ENCODE measurements at regions not wholly inside any gene's neighbourhood (a gene's known extent, or its start where the extent isn't known, plus 50 kb on each side); places are given as distances from the start of the nearest gene placed in this dataset.

DNA sequence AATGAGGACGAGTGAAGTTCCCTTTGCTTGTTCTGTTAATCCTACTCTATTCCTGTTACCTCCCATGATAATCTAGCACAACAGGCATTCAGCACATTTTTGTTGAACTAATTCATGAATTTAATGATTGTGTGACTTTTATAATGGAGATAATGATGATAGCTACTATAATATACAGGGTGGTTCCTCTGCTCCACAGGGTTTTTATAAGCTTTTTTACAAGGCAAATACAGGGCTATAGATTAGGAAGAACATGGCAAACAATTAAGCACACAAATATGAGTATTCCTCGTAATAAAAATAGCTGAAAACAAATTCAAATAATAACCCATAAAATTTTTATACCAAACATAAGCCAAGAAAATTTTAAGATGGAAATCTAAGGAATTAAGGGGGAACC, 145.6 kb upstream of the TMTC1 start:
- Mint-ChIP-seq H3K27ac (ENCODE audit: unreplicated experiment) (no peak overlapping the region), H3K4me3 (ENCODE audit: unreplicated experiment) (no peak overlapping the region), H3K27me3 (ENCODE audit: low read depth, unreplicated experiment) (no peaks in the 10 kb centered on the region), H3K36me3 (ENCODE audit: low read depth, unreplicated experiment) (no peaks in the 10 kb centered on the region), H3K4me1 (ENCODE audit: low read depth, unreplicated experiment) (no peaks in the 10 kb centered on the region), H3K9me3 (ENCODE audit: unreplicated experiment) (peaks cover 3% of the 10 kb centered on the region)
- H3K9ac ChIP-seq (ENCODE audit: low read length), result no peak overlapping the region
- no peaks in the 10 kb centered on the region for H3K4me1 ChIP-seq (ENCODE audit: insufficient read depth, low read length)
- no peak overlapping the region for H3K27ac ChIP-seq (ENCODE audit: low read depth, low read length)
- no peak overlapping the region for H3K4me2 ChIP-seq (ENCODE audit: low read length)
- no peaks in the 10 kb centered on the region for H3K36me3 ChIP-seq (ENCODE audit: insufficient read depth, low read length)
- no peaks in the 10 kb centered on the region for H3K27me3 ChIP-seq (ENCODE audit: insufficient read depth, low read length)
- DNase-seq (ENCODE audit: low read depth) (no peak), FAIRE-seq (no peak)
- no peaks in the 10 kb centered on the region for H4K20me1 ChIP-seq (ENCODE audit: insufficient read depth, low read length)
- no peaks in the 10 kb centered on the region for H3K79me2 ChIP-seq (ENCODE audit: insufficient read depth, low read length)
- no peak overlapping the region for H3K4me3 ChIP-seq (ENCODE audit: insufficient read depth, low read depth, low read length)
- TF ChIP-seq, protein P1, sequence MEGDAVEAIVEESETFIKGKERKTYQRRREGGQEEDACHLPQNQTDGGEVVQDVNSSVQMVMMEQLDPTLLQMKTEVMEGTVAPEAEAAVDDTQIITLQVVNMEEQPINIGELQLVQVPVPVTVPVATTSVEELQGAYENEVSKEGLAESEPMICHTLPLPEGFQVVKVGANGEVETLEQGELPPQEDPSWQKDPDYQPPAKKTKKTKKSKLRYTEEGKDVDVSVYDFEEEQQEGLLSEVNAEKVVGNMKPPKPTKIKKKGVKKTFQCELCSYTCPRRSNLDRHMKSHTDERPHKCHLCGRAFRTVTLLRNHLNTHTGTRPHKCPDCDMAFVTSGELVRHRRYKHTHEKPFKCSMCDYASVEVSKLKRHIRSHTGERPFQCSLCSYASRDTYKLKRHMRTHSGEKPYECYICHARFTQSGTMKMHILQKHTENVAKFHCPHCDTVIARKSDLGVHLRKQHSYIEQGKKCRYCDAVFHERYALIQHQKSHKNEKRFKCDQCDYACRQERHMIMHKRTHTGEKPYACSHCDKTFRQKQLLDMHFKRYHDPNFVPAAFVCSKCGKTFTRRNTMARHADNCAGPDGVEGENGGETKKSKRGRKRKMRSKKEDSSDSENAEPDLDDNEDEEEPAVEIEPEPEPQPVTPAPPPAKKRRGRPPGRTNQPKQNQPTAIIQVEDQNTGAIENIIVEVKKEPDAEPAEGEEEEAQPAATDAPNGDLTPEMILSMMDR (IDR thresholded peaks at IDR 0.05; ENCODE audit: insufficient read depth, low read depth, low read length), result no peak
- no peaks in the 10 kb centered on the region for H3K9me3 ChIP-seq (ENCODE audit: insufficient read depth, low read depth, low read length)
- no peak overlapping the region for H2AFZ ChIP-seq (ENCODE audit: low read depth, low read length)

- Mint-ChIP-seq H3K27me3 (ENCODE audit: low read depth, unreplicated experiment) (no peaks in the 10 kb centered on the region), H3K36me3 (ENCODE audit: low read depth, unreplicated experiment) (no peaks in the 10 kb centered on the region), H3K4me3 (ENCODE audit: unreplicated experiment) (no peak overlapping the region), H3K4me1 (ENCODE audit: low read depth, unreplicated experiment) (peaks cover 11% of the 10 kb centered on the region), H3K27ac (ENCODE audit: unreplicated experiment) (no peak overlapping the region), H3K9me3 (ENCODE audit: unreplicated experiment) (peaks cover 2% of the 10 kb centered on the region)
- Histone ChIP-seq H3K4me2 (ENCODE audit: low read length) (no peak overlapping the region), H3K9me3 (ENCODE audit: insufficient read depth, low read depth, low read length) (no peaks in the 10 kb centered on the region), H4K20me1 (ENCODE audit: insufficient read depth, low read length) (no peaks in the 10 kb centered on the region), H3K79me2 (ENCODE audit: insufficient read depth, low read length) (no peaks in the 10 kb centered on the region), H3K9ac (ENCODE audit: low read length) (no peak overlapping the region), H2AFZ (ENCODE audit: low read depth, low read length) (no peak overlapping the region), H3K4me1 (ENCODE audit: insufficient read depth, low read length) (peaks cover 5% of the 10 kb centered on the region), H3K4me3 (ENCODE audit: insufficient read depth, low read depth, low read length) (no peak overlapping the region), H3K36me3 (ENCODE audit: insufficient read depth, low read length) (no peaks in the 10 kb centered on the region), H3K27me3 (ENCODE audit: insufficient read depth, low read length) (no peaks in the 10 kb centered on the region), H3K27ac (ENCODE audit: low read depth, low read length) (no peak overlapping the region)
- DNase-seq (ENCODE audit: low read depth) (peak; percentile 48), FAIRE-seq (no peak)
- TF ChIP-seq, protein P1 (IDR thresholded peaks at IDR 0.05; ENCODE audit: insufficient read depth, low read depth, low read length), result no peak
- no peak for TF ChIP-seq EZH2 (IDR thresholded peaks at IDR 0.05; ENCODE audit: insufficient read depth, low read length)
These were observed 137.6 kb upstream of the TMTC1 start for GRCh38 chr12:29921307-29921706.

DNA sequence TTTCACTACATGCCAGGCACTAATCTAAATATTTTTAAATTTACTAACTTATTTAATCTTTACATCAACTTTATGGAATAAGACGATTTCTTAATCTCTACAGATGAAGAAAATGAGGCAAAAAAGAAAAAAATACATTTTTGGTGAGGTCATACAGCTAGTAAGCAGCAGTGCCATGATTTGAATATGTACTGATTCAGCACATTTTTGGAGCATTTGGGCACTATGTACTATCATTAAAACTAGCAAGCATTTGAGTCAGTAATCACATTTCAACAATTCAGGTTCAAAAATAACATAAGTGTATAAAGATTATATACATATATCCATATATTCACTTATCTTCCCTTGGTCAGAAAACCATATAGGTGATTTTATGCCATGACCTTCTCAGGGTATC, 124.4 kb upstream of the TMTC1 start:
- H3K27ac ChIP-seq (ENCODE audit: low read depth, low read length), result no peak overlapping the region
- no peak overlapping the region for H3K4me2 ChIP-seq (ENCODE audit: low read length)
- H3K9me3 ChIP-seq (ENCODE audit: insufficient read depth, low read depth, low read length), result no peaks in the 10 kb centered on the region
- Mint-ChIP-seq H3K36me3 (ENCODE audit: low read depth, unreplicated experiment) (no peaks in the 10 kb centered on the region), H3K4me1 (ENCODE audit: low read depth, unreplicated experiment) (peaks cover 4% of the 10 kb centered on the region), H3K27ac (ENCODE audit: unreplicated experiment) (no peak overlapping the region), H3K9me3 (ENCODE audit: unreplicated experiment) (peaks cover 2% of the 10 kb centered on the region), H3K4me3 (ENCODE audit: unreplicated experiment) (no peak overlapping the region), H3K27me3 (ENCODE audit: low read depth, unreplicated experiment) (no peaks in the 10 kb centered on the region)
- no peaks in the 10 kb centered on the region for H3K79me2 ChIP-seq (ENCODE audit: insufficient read depth, low read length)
- no peaks in the 10 kb centered on the region for H4K20me1 ChIP-seq (ENCODE audit: insufficient read depth, low read length)
- no peaks in the 10 kb centered on the region for H3K4me1 ChIP-seq (ENCODE audit: insufficient read depth, low read length)
- no peaks in the 10 kb centered on the region for H3K36me3 ChIP-seq (ENCODE audit: insufficient read depth, low read length)
- DNase-seq (ENCODE audit: low read depth) (no peak), FAIRE-seq (no peak)
- no peak overlapping the region for H3K4me3 ChIP-seq (ENCODE audit: insufficient read depth, low read depth, low read length)
- no peak overlapping the region for H2AFZ ChIP-seq (ENCODE audit: low read depth, low read length)
- no peak for TF ChIP-seq EZH2 (IDR thresholded peaks at IDR 0.05; ENCODE audit: insufficient read depth, low read length)
- no peaks in the 10 kb centered on the region for H3K27me3 ChIP-seq (ENCODE audit: insufficient read depth, low read length)
- H3K9ac ChIP-seq (ENCODE audit: low read length), result no peak overlapping the region
